AG04449 (cell line): ENCODE measurements at regions not wholly inside any gene's neighbourhood (a gene's known extent, or its start where the extent isn't known, plus 50 kb on each side); places are given as distances from the start of the nearest gene placed in this dataset.
"Not testable (repeated sequence)": the region's sequence is repeated elsewhere in the genome, so short reads cannot be mapped to it uniquely, and the experiment has no call there.

Experiments
- CTCF ChIA-PET: fragments of 350-600 bp; formaldehyde crosslinking; extraction: SDS; loops from one replicate; lab custom pipeline; 2021; ENCODE audit warnings: antibody characterized with exemption; lab: Yijun Ruan, JAX
- POLR2A ChIA-PET: fragments of 400-600, 350-600 bp; formaldehyde crosslinking; extraction: SDS; loops from one replicate; lab custom pipeline; 2020; ENCODE audit warnings: antibody characterized with exemption, inconsistent platforms; lab: Yijun Ruan, JAX
- DNase-seq: peaks from one replicate; pipeline ENCODE4 v3.0.0-alpha.2; 2010; ENCODE audit warnings: low read depth, low spot score
- H3K4me3 ChIP-seq: 2 replicates; pipeline ENCODE4 v1.5.1; 2011; ENCODE audit warnings: low read depth, mild to moderate bottlenecking, control low read depth, low read length
- TF ChIP-seq, protein P1 (sequence below): IDR thresholded peaks from one replicate; pipeline ENCODE4 v1.5.1; 2011; ENCODE audit warnings: mild to moderate bottlenecking, moderate library complexity, low read length, control low read depth, inconsistent platforms; ENCODE audit not compliant: insufficient read depth; ENCODE audit errors: missing control alignments

DNA sequence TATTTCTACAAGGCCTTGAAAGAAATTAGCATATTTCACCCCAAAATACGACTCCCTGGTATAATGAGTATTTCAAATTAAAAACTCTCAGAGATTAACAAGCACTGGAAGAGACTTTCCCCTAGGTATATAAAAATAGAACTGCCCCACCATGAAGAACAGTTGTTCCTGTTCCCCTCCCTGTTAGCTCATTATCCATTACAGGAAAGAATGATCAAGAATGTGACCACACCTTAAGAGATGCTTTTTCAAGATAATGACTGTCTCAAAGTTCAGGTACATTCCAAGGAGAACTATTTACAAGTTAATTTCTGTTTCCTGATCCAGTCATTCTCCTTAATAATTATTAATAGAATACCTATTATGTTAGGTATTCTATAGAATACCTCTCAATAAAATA lies 1220.6 kb upstream of the CDH2 start:
- DNase-seq = no peak
- ChIA-PET POLR2A (no interaction called here), CTCF (no interaction called here)
- H3K4me3 ChIP-seq = no peak overlapping the region
- TF ChIP-seq, protein P1, sequence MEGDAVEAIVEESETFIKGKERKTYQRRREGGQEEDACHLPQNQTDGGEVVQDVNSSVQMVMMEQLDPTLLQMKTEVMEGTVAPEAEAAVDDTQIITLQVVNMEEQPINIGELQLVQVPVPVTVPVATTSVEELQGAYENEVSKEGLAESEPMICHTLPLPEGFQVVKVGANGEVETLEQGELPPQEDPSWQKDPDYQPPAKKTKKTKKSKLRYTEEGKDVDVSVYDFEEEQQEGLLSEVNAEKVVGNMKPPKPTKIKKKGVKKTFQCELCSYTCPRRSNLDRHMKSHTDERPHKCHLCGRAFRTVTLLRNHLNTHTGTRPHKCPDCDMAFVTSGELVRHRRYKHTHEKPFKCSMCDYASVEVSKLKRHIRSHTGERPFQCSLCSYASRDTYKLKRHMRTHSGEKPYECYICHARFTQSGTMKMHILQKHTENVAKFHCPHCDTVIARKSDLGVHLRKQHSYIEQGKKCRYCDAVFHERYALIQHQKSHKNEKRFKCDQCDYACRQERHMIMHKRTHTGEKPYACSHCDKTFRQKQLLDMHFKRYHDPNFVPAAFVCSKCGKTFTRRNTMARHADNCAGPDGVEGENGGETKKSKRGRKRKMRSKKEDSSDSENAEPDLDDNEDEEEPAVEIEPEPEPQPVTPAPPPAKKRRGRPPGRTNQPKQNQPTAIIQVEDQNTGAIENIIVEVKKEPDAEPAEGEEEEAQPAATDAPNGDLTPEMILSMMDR = no peak

DNA sequence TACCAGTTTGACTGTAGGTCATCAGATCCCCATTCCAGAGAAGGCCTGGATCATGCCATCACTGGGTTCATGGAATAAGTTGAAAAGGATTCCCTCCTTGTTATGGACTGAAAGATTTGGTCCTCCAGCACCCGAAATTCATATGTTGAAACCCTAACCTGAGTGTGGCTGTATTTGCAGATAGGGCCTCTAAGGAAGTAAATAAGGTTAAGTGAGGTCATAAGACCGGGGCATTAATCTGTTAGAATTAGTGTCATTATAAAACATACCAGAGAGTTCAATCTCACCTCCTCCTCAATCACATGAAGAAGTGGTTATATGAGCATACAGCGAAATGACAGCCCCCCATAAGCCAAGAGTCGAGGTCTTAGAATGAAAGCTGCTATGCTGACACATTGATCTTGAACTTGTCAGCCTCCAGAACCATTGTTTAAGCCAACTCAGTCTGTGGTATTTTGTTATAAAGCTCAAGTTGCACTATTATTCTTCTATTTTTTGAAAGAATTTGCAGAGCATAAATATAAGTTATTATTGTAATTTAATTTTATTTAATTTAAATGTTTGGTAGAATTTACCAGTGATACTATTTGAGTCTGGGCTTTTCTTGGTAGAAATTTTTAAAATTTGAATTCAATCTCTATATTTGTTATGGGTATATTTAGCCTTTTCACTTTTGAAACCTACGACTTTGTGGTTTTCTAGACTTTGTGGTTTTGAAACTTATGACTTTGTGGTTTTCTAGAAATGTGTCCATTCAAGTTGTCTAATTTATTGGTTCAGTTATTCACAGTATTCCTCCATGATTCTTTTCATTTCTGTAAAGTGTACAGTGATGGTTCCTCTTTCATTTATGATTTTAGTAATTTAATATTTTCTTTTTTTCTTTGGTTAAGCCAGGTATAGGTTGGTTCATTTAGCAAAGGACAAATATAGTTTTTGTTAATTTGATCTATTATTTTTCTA lies 1206.7 kb upstream of the CDH2 start:
- ChIA-PET POLR2A (no interaction called here), CTCF (no interaction called here)
- TF ChIP-seq, protein P1 = no peak
- DNase-seq = no peak
- no peak overlapping the region for H3K4me3 ChIP-seq

DNA sequence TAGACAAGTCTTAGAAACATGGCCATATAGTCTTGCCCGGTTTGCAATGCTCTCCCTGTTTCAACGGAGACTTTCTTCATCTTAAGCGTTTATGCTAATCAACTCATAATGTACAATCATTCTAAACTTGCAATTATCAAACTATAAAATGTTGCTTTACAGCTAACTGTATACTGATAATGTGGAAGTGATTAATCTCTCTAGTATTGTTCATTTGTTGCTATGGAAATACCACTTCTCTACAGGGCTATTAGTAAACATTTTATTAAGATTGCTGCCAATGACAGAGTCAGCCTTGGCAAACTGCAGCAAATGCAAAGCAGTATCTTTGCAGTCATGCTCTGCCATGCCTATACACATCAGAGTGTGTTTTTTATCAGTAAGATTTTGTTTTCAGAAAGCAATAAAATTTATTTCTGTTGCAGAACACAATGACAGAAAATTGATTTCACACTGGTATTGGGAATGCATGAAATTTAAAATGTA lies 1201.8 kb upstream of the CDH2 start:
- no peak for DNase-seq
- H3K4me3 ChIP-seq = no peak overlapping the region
- TF ChIP-seq, protein P1 = no peak
- ChIA-PET CTCF (no interaction called here), POLR2A (no interaction called here)

DNA sequence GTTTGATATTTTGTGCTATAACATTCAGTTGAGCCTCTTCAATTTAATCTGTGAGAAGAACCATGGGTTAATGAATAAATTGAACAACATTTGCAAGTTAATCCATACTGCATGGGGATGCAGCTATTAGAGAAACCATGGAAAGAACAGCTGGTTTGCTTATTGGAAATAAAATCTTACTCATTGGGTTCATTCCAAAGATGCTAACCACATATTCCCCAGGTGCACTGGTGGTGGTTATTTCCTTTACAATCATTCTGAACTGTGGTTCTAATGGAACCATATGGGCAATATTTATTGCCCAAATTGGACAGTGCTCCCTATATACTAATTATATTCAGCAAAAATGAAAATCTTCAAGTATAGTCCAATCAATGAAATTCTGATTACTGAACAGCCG lies 1200.4 kb upstream of the CDH2 start:
- TF ChIP-seq, protein P1 = no peak
- no peak for DNase-seq
- ChIA-PET POLR2A (no interaction called here), CTCF (no interaction called here)
- H3K4me3 ChIP-seq = no peak overlapping the region

DNA sequence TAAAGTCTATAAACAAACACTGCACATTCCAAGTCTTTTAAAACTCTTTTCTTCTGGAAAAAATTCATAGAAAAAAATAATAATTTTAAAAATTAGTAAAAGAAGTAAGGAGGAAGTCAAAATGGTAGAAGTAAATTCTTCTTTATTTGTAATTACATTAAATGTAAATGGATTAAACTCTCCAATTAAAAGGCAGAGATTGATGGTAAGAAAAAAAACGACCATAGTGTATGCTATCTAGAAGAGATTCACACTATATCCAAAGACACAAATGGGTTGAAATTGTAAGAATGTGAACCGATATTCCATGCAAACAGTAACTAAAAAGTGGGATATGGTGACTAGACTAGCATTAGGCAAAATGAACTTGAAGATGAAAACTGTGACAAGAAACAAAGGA lies 1196.1 kb upstream of the CDH2 start:
- no peak for DNase-seq
- CTCF ChIA-PET = no interaction called here
- no peak overlapping the region for H3K4me3 ChIP-seq
- POLR2A ChIA-PET = no interaction called here
- TF ChIP-seq, protein P1 = no peak

DNA sequence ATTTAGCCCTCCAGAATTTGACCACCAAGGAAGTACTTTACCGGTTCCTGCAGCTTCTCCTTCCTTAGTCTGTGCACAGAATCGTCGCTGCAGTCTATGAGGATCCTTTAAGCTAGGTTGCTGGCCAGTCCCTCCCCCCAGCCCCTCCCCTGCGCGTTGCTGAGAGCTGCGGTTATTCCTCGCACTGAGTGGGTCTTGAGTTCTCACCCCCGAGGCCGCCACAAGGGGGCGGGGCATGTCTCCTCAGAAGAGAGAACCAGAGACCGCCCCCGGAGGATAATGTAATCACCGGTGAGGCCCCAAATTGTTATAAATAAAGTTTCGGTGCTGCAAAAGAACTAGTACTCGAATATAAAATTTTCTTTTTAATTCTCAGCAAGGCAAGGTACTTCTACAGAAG lies 1184.9 kb upstream of the CDH2 start:
- CTCF ChIA-PET = no interaction called here
- TF ChIP-seq, protein P1 = no peak
- POLR2A ChIA-PET = no interaction called here
- no peak overlapping the region for H3K4me3 ChIP-seq
- DNase-seq = no peak

DNA sequence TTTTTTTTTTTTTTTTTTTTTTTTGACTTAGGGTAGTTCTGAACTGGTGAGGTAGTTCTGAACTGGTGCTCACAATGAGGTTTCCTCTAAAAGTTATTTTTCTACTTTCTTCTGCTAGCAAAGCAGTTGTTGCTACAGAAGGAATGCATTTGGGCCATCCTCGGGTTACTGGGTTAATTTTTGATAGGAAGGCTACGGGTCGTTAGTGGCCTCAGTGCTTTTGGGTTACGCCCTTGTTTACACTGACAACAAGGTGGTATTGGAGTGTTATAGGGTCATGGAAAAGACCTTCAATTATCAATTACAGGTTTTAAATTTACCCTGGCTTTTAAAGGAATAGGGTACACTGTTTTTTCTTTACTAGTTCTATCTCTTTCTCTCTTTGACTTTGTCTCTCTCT lies 1183.7 kb upstream of the CDH2 start:
- CTCF ChIA-PET = interaction anchor here (0.6 kb wide), 1 partner anchor 1195 kb away, joined by 3 read pairs; no protein-coding TSS in a partner anchor
- POLR2A ChIA-PET, H3K4me3 ChIP-seq, DNase-seq: not testable (repeated sequence)

DNA sequence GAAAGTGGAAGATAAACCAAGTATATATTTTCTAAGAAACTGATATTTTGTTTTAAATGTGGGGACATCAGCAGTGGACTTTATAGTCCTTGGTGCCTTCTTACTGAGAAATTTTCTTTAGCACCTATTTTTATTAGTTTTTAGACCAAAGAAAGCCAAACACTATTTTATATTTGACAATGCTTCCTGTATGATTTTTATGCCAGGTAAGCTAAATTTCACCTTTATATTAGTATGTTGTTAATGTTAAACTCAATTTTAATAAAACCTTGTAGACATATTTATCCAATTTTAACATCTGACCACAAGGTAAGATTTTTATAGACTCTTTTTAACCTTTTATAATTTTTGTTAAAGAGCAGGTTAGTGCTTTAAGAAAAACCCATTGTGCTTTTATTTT lies 1182.3 kb upstream of the CDH2 start:
- POLR2A ChIA-PET, H3K4me3 ChIP-seq, DNase-seq, CTCF ChIA-PET: not testable (repeated sequence)
